ENCODE measurements at regions not wholly inside any gene's neighbourhood (a gene's known extent, or its start where the extent isn't known, plus 50 kb on each side); places are given as distances from the start of the nearest gene placed in this dataset.

- Histone ChIP-seq H3K79me2 (ENCODE audit: insufficient read depth, low read length) (no peaks in the 10 kb centered on the region), H3K4me2 (ENCODE audit: low read depth, low read length) (no peak overlapping the region), H3K4me1 (ENCODE audit: insufficient read depth, low read length) (no peaks in the 10 kb centered on the region), H3K27me3 (ENCODE audit: control insufficient read depth in 1 of 2, insufficient read depth in 2 of 2, low read length in 2 of 2) (no peaks in the 10 kb centered on the region), H4K20me1 (ENCODE audit: insufficient read depth, low read length) (no peaks in the 10 kb centered on the region), H3K9me3 (ENCODE audit: low read length) (no peaks in the 10 kb centered on the region), H2AFZ (ENCODE audit: low read length) (no peak overlapping the region), H3K36me3 (replicated peaks in 1 of 2; ENCODE audit: control insufficient read depth in 1 of 2, insufficient read depth in 2 of 2, low read length in 2 of 2) (no peaks in the 10 kb centered on the region), H3K4me3 (replicated peaks in 1 of 3; ENCODE audit: insufficient read depth in 1 of 3, low read depth in 2 of 3, low read length in 3 of 3) (no peak overlapping the region), H3K27ac (ENCODE audit: extremely low read length, insufficient read depth, low read length) (no peak overlapping the region), H3K9ac (ENCODE audit: insufficient read depth, low read depth, low read length) (no peak overlapping the region)
- in situ Hi-C loops (cut with HindIII; ENCODE audit: extremely low pct_ligation_motif_present, low pct_unique_long_range_greater_than_20kb), result no loop called here
- DNase-seq (ENCODE audit: low spot score) (peak; percentile 6), FAIRE-seq (no peak), ATAC-seq (no peak)
- intact Hi-C loops (cut with micrococcal nuclease; ENCODE audit: unreplicated experiment), result no loop called here
- ChIA-PET POLR2A (no interaction called here), CTCF (ENCODE audit: low intra/inter-chr PET ratio, low total read pairs) (no interaction called here)
- no peak for TF ChIP-seq NFRKB (IDR thresholded peaks at IDR 0.05)
- no peak for TF ChIP-seq ATM (IDR thresholded peaks at IDR 0.05; ENCODE audit: borderline replicate concordance)
- no peak for TF ChIP-seq MXD4 (CRISPR knock-in tag; IDR thresholded peaks at IDR 0.05)
- TF ChIP-seq ATF1 (CRISPR knock-in tag; IDR thresholded peaks at IDR 0.05), result no peak
- no peak for TF ChIP-seq ZNF749 (CRISPR knock-in tag; IDR thresholded peaks at IDR 0.05; ENCODE audit: borderline replicate concordance)
- no peak for TF ChIP-seq ZNF598 (CRISPR knock-in tag; IDR thresholded peaks at IDR 0.05; ENCODE audit: borderline replicate concordance)
- TF ChIP-seq NR2F2 (IDR thresholded peaks at IDR 0.05; ENCODE audit: borderline replicate concordance, low read depth), result peak; percentile 78
- 0 out of 2 replicates have a peak, but pooled peaks have one; percentile 32 for TF ChIP-seq ZNF609 (CRISPR knock-in tag; IDR thresholded peaks at IDR 0.05; ENCODE audit: borderline replicate concordance)
- TF ChIP-seq NR2F6 (IDR thresholded peaks at IDR 0.05), result peak; percentile 78
- TF ChIP-seq NR2F6 (CRISPR knock-in tag; IDR thresholded peaks at IDR 0.05), result no peak
- TF ChIP-seq SOX13 (IDR thresholded peaks at IDR 0.05), result no peak
- no peak for TF ChIP-seq SOX13 (CRISPR knock-in tag; conservative IDR thresholded peaks at IDR 0.05 in 1 of 2, IDR thresholded peaks at IDR 0.05 in 1 of 2)
- BruUV-seq (replicated peaks), result no TSS peak
Measured at GRCh38 chr1:199301472-199302217, 662.8 kb downstream of the PTPRC start.
